ENCODE measurements at regions not wholly inside any gene's neighbourhood (a gene's known extent, or its start where the extent isn't known, plus 50 kb on each side); places are given as distances from the start of the nearest gene placed in this dataset.

DNA sequence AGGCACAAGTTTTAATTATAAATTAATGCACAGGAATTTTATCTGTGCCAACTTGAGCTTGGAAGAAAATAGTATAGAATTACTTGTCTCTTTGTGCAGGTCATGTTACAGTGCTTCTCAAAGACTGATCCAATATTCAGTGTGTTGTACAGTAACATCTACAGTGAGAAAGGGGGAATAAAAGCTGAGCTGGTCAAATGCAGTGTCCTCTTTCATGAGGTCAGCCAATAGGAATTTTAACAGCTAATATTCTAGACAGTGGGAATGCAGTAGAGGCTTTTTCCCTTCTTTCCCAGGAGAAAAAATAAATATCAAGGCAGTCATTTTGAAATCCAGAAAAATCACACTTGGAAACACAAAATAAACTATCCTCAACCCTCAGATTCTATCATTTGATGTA is 95.7 kb upstream of the ITGA1 start:
- CTCF ChIA-PET: interaction anchor here (0.9 to 2.4 kb wide), 8 partner anchors 14 to 226 kb away, joined by 3 to 13 read pairs (median 4); no protein-coding TSS in a partner anchor
- H3K27ac Mint-ChIP-seq: no peak overlapping the region

DNA sequence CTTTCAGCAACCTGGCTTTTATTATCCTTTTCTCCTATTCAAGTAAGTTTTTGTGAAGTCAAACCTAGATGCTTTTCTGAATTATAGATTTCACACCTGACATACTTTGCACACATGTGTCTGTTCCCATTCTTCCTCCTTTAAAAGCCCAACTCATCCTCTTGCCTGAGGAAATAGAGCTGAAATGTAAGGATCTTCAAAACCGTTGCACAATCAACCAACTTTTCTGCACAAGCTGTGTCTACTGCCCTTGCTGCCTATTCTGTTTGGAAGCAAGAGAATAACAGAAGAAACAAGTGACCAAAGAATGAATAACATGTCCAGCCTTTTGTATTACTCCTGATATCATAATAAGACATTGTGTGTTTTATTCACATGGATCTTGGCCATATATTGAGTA is 95.1 kb upstream of the ITGA1 start:
- ChIA-PET CTCF (interaction anchor here (0.6 to 2.4 kb wide), 11 partner anchors 13 to 225 kb away, joined by 3 to 13 read pairs (median 4); no protein-coding TSS in a partner anchor), POLR2A (interaction anchor here (1.6 kb wide), 1 partner anchor 106 kb away, joined by 7 read pairs; no protein-coding TSS in a partner anchor)
- no peak for DNase-seq
- Mint-ChIP-seq H3K4me3 (no peak overlapping the region), H3K27ac (no peak overlapping the region), H3K36me3 (ENCODE audit: low read depth) (no peaks in the 10 kb centered on the region), H3K4me1 (peaks cover 4% of the 10 kb centered on the region), H3K27me3 (peaks cover 10% of the 10 kb centered on the region), H3K9me3 (no peaks in the 10 kb centered on the region)

More for the DNA sequence above, 95.7 kb upstream of the ITGA1 start:
- Mint-ChIP-seq H3K4me1 (peaks cover 4% of the 10 kb centered on the region), H3K9me3 (no peaks in the 10 kb centered on the region), H3K27me3 (peaks cover 10% of the 10 kb centered on the region), H3K36me3 (ENCODE audit: low read depth) (no peaks in the 10 kb centered on the region), H3K4me3 (no peak overlapping the region)
- POLR2A ChIA-PET: no interaction called here
- DNase-seq: no peak

GRCh38 chr5:52693280-52693679 is 94.4 kb upstream of the ITGA1 start:
- peaks cover 10% of the 10 kb centered on the region for H3K27me3 Mint-ChIP-seq
- ChIA-PET POLR2A (interaction anchor here (1.0 to 1.6 kb wide), 2 partner anchors 106 to 107 kb away, joined by 3 to 7 read pairs; no protein-coding TSS in a partner anchor), CTCF (interaction anchor here (0.6 to 2.4 kb wide), 12 partner anchors 13 to 224 kb away, joined by 3 to 13 read pairs (median 4); no protein-coding TSS in a partner anchor)
- H3K9me3 Mint-ChIP-seq: no peaks in the 10 kb centered on the region
- no peak overlapping the region for H3K27ac Mint-ChIP-seq
- no peaks in the 10 kb centered on the region for H3K36me3 Mint-ChIP-seq (ENCODE audit: low read depth)
- no peak overlapping the region for H3K4me3 Mint-ChIP-seq
- peak; percentile 33 for DNase-seq
- H3K4me1 Mint-ChIP-seq: peaks cover 4% of the 10 kb centered on the region

- peaks cover 4% of the 10 kb centered on the region for H3K4me1 Mint-ChIP-seq
Observed at GRCh38 chr5:52693836-52694235, 93.9 kb upstream of the ITGA1 start.

GRCh38 chr5:52694648-52695047 is 93.1 kb upstream of the ITGA1 start:
- H3K4me3 Mint-ChIP-seq: no peak overlapping the region
- H3K4me1 Mint-ChIP-seq: peaks cover 4% of the 10 kb centered on the region
- POLR2A ChIA-PET: no interaction called here
- CTCF ChIA-PET: interaction anchor here (0.8 to 2.0 kb wide), 2 partner anchors 106 to 219 kb away, joined by 3 to 7 read pairs; no protein-coding TSS in a partner anchor
- DNase-seq: no peak
- H3K27me3 Mint-ChIP-seq: peaks cover 10% of the 10 kb centered on the region
- no peaks in the 10 kb centered on the region for H3K9me3 Mint-ChIP-seq
- H3K27ac Mint-ChIP-seq: no peak overlapping the region
- H3K36me3 Mint-ChIP-seq (ENCODE audit: low read depth): no peaks in the 10 kb centered on the region

More at GRCh38 chr5:52693836-52694235, 93.9 kb upstream of the ITGA1 start:
- no peak for DNase-seq
- ChIA-PET CTCF (interaction anchor here (1.1 to 2.4 kb wide), 6 partner anchors 25 to 224 kb away, joined by 3 to 13 read pairs (median 7); no protein-coding TSS in a partner anchor), POLR2A (interaction anchor here (1.0 to 1.6 kb wide), 2 partner anchors 105 to 107 kb away, joined by 3 to 7 read pairs; no protein-coding TSS in a partner anchor)
- H3K27ac Mint-ChIP-seq: no peak overlapping the region
- no peaks in the 10 kb centered on the region for H3K9me3 Mint-ChIP-seq
- peaks cover 10% of the 10 kb centered on the region for H3K27me3 Mint-ChIP-seq
- H3K4me3 Mint-ChIP-seq: no peak overlapping the region
- H3K36me3 Mint-ChIP-seq (ENCODE audit: low read depth): no peaks in the 10 kb centered on the region

DNA sequence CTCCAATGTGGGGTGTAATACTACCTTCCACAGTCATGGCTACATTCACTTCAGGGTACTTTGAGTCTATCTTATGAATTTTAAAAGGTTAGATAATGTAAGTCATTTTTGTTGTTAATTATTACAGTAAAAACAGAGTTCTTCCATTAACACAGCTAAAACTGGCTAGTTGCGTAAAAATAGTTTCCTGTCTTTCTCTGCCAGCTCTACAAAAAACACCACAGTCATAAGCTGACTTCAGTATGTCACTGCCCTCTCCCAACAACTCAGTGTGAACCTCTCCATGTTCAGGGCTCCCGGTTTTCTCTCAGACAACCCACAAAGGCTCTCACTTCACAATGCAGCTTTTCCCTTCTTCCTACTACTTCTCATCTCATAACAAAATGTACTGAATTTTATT is 84.8 kb upstream of the ITGA1 start:
- CTCF ChIA-PET: no interaction called here
- H3K9me3 Mint-ChIP-seq: peaks cover 2% of the 10 kb centered on the region
- H3K36me3 Mint-ChIP-seq (ENCODE audit: low read depth): no peaks in the 10 kb centered on the region
- H3K27ac Mint-ChIP-seq: no peak overlapping the region
- POLR2A ChIA-PET: interaction anchor here (1.0 kb wide), 1 partner anchor 40 kb away, joined by 3 read pairs; no protein-coding TSS in a partner anchor
- no peaks in the 10 kb centered on the region for H3K27me3 Mint-ChIP-seq
- no peak for DNase-seq
- no peak overlapping the region for H3K4me3 Mint-ChIP-seq
- peaks cover 32% of the 10 kb centered on the region for H3K4me1 Mint-ChIP-seq

DNA sequence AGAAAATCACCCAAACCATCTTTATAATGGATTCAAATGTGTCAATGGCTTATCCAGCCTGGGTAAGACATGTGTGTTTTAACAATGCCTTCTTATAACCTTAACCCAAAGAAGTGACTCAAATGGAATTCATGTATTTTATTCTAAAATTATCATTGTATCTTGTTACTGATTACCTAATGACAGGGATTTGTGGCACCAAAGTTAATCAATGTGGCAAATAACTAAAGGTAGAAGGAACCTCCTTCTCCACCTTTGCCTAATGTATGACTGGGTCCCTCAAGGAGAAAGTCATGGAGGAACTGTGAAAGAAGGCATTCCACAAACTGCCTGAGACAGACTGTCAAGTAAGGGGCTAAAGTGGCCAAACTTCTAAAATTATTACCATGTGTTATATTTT is 84.4 kb upstream of the ITGA1 start:
- ChIA-PET CTCF (no interaction called here), POLR2A (interaction anchor here (1.0 kb wide), 1 partner anchor 40 kb away, joined by 3 read pairs; no protein-coding TSS in a partner anchor)
- H3K4me1 Mint-ChIP-seq: peaks cover 36% of the 10 kb centered on the region
- H3K36me3 Mint-ChIP-seq (ENCODE audit: low read depth): no peaks in the 10 kb centered on the region
- peaks cover 2% of the 10 kb centered on the region for H3K9me3 Mint-ChIP-seq
- no peak overlapping the region for H3K27ac Mint-ChIP-seq
- no peaks in the 10 kb centered on the region for H3K27me3 Mint-ChIP-seq
- no peak for DNase-seq
- H3K4me3 Mint-ChIP-seq: no peak overlapping the region

GRCh38 chr5:52705720-52706119 is 82.0 kb upstream of the ITGA1 start:
- peak overlapping the region; percentile 45 for H3K27ac Mint-ChIP-seq
- peaks cover 2% of the 10 kb centered on the region for H3K9me3 Mint-ChIP-seq
- CTCF ChIA-PET: interaction anchor here (0.9 to 1.0 kb wide), 2 partner anchors 13 to 19 kb away, joined by 4 read pairs; no protein-coding TSS in a partner anchor
- no peak overlapping the region for H3K4me3 Mint-ChIP-seq
- no peaks in the 10 kb centered on the region for H3K27me3 Mint-ChIP-seq
- DNase-seq: no peak
- POLR2A ChIA-PET: interaction anchor here (0.7 to 1.7 kb wide), 4 partner anchors 11 to 93 kb away, joined by 3 to 7 read pairs (median 4); no protein-coding TSS in a partner anchor
- peaks cover 59% of the 10 kb centered on the region for H3K4me1 Mint-ChIP-seq
- no peaks in the 10 kb centered on the region for H3K36me3 Mint-ChIP-seq (ENCODE audit: low read depth)

GRCh38 chr5:52706775-52707174 is 80.9 kb upstream of the ITGA1 start:
- H3K36me3 Mint-ChIP-seq (ENCODE audit: low read depth): no peaks in the 10 kb centered on the region
- peaks cover 2% of the 10 kb centered on the region for H3K9me3 Mint-ChIP-seq
- H3K4me3 Mint-ChIP-seq: no peak overlapping the region
- CTCF ChIA-PET: interaction anchor here (1.2 kb wide), 1 partner anchor 14 kb away, joined by 3 read pairs; no protein-coding TSS in a partner anchor
- H3K27ac Mint-ChIP-seq: no peak overlapping the region
- peaks cover 68% of the 10 kb centered on the region for H3K4me1 Mint-ChIP-seq
- POLR2A ChIA-PET: interaction anchor here (1.7 kb wide), 1 partner anchor 92 kb away, joined by 7 read pairs; no protein-coding TSS in a partner anchor
- no peak for DNase-seq
- H3K27me3 Mint-ChIP-seq: no peaks in the 10 kb centered on the region

GRCh38 chr5:52707616-52708015 is 80.1 kb upstream of the ITGA1 start:
- DNase-seq: no peak
- ChIA-PET POLR2A (interaction anchor here (1.7 kb wide), 1 partner anchor 91 kb away, joined by 7 read pairs; no protein-coding TSS in a partner anchor), CTCF (interaction anchor here (1.2 kb wide), 1 partner anchor 15 kb away, joined by 3 read pairs; no protein-coding TSS in a partner anchor)
- no peak overlapping the region for H3K4me3 Mint-ChIP-seq
- peaks cover 70% of the 10 kb centered on the region for H3K4me1 Mint-ChIP-seq
- no peak overlapping the region for H3K27ac Mint-ChIP-seq
- H3K36me3 Mint-ChIP-seq (ENCODE audit: low read depth): no peaks in the 10 kb centered on the region
- no peaks in the 10 kb centered on the region for H3K27me3 Mint-ChIP-seq
- peaks cover 2% of the 10 kb centered on the region for H3K9me3 Mint-ChIP-seq

GRCh38 chr5:52708463-52708862 is 79.3 kb upstream of the ITGA1 start:
- POLR2A ChIA-PET: no interaction called here
- peaks cover 72% of the 10 kb centered on the region for H3K4me1 Mint-ChIP-seq
- H3K9me3 Mint-ChIP-seq: peaks cover 2% of the 10 kb centered on the region
- H3K36me3 Mint-ChIP-seq (ENCODE audit: low read depth): peaks cover 4% of the 10 kb centered on the region
- CTCF ChIA-PET: no interaction called here
- no peak overlapping the region for H3K27ac Mint-ChIP-seq
- no peak for DNase-seq
- no peaks in the 10 kb centered on the region for H3K27me3 Mint-ChIP-seq
- no peak overlapping the region for H3K4me3 Mint-ChIP-seq

GRCh38 chr5:52709167-52709925 is 78.4 kb upstream of the ITGA1 start:
- Mint-ChIP-seq H3K9me3 (peaks cover 4% of the 10 kb centered on the region), H3K4me1 (peaks cover 68% of the 10 kb centered on the region), H3K4me3 (peak overlapping the region; percentile 1), H3K27me3 (no peaks in the 10 kb centered on the region), H3K36me3 (ENCODE audit: low read depth) (peaks cover 4% of the 10 kb centered on the region), H3K27ac (peak overlapping the region; percentile 88)
- peak; percentile 43 for DNase-seq
- ChIA-PET POLR2A (interaction anchor here (0.7 to 2.9 kb wide), 4 partner anchors 16 to 90 kb away, joined by 3 to 16 read pairs (median 4); no protein-coding TSS in a partner anchor), CTCF (interaction anchor here (1.4 to 1.5 kb wide), 2 partner anchors 90 to 206 kb away, joined by 3 to 7 read pairs; no protein-coding TSS in a partner anchor)

All from activated CD4-positive, alpha-beta memory T cell treated with anti-CD3 and anti-CD28 coated beads, Interleukin-2, amount 10 ng/mL, durations not matched to agents 7 days and 5 days (primary cell).